Left ventricle myocardium inferior (tissue), 1 donor: ENCODE measurements at regions not wholly inside any gene's neighbourhood (a gene's known extent, or its start where the extent isn't known, plus 50 kb on each side); places are given as distances from the start of the nearest gene placed in this dataset.

Experiments used
- DNase-seq: peaks from one replicate; pipeline ENCODE4 v3.0.0-alpha.2; 2020
- H3K27ac ChIP-seq: fragments of 200-600 bp; replicated peaks from 2 replicates; pipeline ENCODE4 v1.8.0; 2021
- H3K27me3 ChIP-seq: fragments of 200-600 bp; 2 replicates; pipeline ENCODE4 v1.8.0; 2021; ENCODE audit warnings: low read depth
- H3K36me3 ChIP-seq: fragments of 200-600 bp; 2 replicates; pipeline ENCODE4 v1.8.0; 2021
- H3K4me1 ChIP-seq: fragments of 200-600 bp; 2 replicates; pipeline ENCODE4 v1.8.0; 2021
- H3K4me3 ChIP-seq: fragments of 200-600 bp; 2 replicates; pipeline ENCODE4 v1.8.0; 2021; ENCODE audit warnings: mild to moderate bottlenecking, moderate library complexity
- H3K9me3 ChIP-seq: fragments of 200-600 bp; replicated peaks from 2 replicates; pipeline ENCODE4 v1.8.0; 2021
- CTCF ChIP-seq: fragments of 200-600 bp; IDR thresholded peaks from 2 replicates; pipeline ENCODE4 v1.8.0; 2021; ENCODE audit warnings: antibody characterized with exemption, mild to moderate bottlenecking, borderline replicate concordance
- intact Hi-C: fragments of 100-400 bp; cut with micrococcal nuclease; formaldehyde crosslinking; loops from one replicate; pipeline ENCODE4 v1.11.0; 2022
- donor health status: DM: no; HTN: yes; CAD: no; lungs with severe emphysema.

- Histone ChIP-seq H3K36me3 (no peaks in the 10 kb centered on the region), H3K27me3 (peaks cover 30% of the 10 kb centered on the region), H3K4me1 (no peaks in the 10 kb centered on the region), H3K9me3 (peaks cover 10% of the 10 kb centered on the region), H3K27ac (no peak overlapping the region), H3K4me3 (no peak overlapping the region)
- TF ChIP-seq CTCF: no peak
- no peak for DNase-seq
- intact Hi-C loops: no loop called here
Measured at GRCh38 chr10:46232084-46232483, 54.7 kb upstream of the ANTXRL start.

- no peak for DNase-seq
- intact Hi-C loops: no loop called here
Measured at GRCh38 chr10:46232666-46233065, 54.1 kb upstream of the ANTXRL start.

GRCh38 chr10:46233181-46233580 lies 53.6 kb upstream of the ANTXRL start:
- Histone ChIP-seq H3K9me3 (peaks cover 10% of the 10 kb centered on the region), H3K4me1 (no peaks in the 10 kb centered on the region), H3K27ac (no peak overlapping the region), H3K4me3 (no peak overlapping the region), H3K27me3 (peaks cover 26% of the 10 kb centered on the region), H3K36me3 (no peaks in the 10 kb centered on the region)
- no peak for DNase-seq
- no peak for TF ChIP-seq CTCF
- intact Hi-C loops: no loop called here

More at GRCh38 chr10:46232666-46233065, 54.1 kb upstream of the ANTXRL start:
- no peak overlapping the region for H3K27ac ChIP-seq
- H3K36me3 ChIP-seq: no peaks in the 10 kb centered on the region
- H3K4me3 ChIP-seq: no peak overlapping the region
- TF ChIP-seq CTCF: no peak
- H3K27me3 ChIP-seq: peaks cover 29% of the 10 kb centered on the region
- H3K9me3 ChIP-seq: peaks cover 10% of the 10 kb centered on the region
- H3K4me1 ChIP-seq: no peaks in the 10 kb centered on the region

- intact Hi-C loops: no loop called here
- TF ChIP-seq CTCF: no peak
- Histone ChIP-seq H3K36me3 (no peaks in the 10 kb centered on the region), H3K27me3 (peaks cover 24% of the 10 kb centered on the region), H3K27ac (no peak overlapping the region), H3K4me3 (no peak overlapping the region), H3K9me3 (peaks cover 10% of the 10 kb centered on the region), H3K4me1 (no peaks in the 10 kb centered on the region)
- DNase-seq: no peak
Measured at GRCh38 chr10:46234026-46234425, 52.8 kb upstream of the ANTXRL start.

- Histone ChIP-seq H3K27me3 (peaks cover 24% of the 10 kb centered on the region), H3K4me3 (no peak overlapping the region), H3K9me3 (peaks cover 8% of the 10 kb centered on the region), H3K36me3 (no peaks in the 10 kb centered on the region), H3K4me1 (no peaks in the 10 kb centered on the region), H3K27ac (no peak overlapping the region)
- DNase-seq: no peak
- no peak for TF ChIP-seq CTCF
- intact Hi-C loops: no loop called here
Measured at GRCh38 chr10:46234431-46235060, 52.3 kb upstream of the ANTXRL start.
